HG03432 (cell line): ENCODE measurements at regions not wholly inside any gene's neighbourhood (a gene's known extent, or its start where the extent isn't known, plus 50 kb on each side); places are given as distances from the start of the nearest gene placed in this dataset.
"Not testable (repeated sequence)": the region's sequence is repeated elsewhere in the genome, so short reads cannot be mapped to it uniquely, and the experiment has no call there.

ENCODE experiments used
- ATAC-seq: cut with Tn5 transposase; IDR thresholded peaks from one replicate; pipeline ENCODE4 v1.9.1; 2021; ENCODE audit warnings: mild to moderate bottlenecking, moderate library complexity; ENCODE audit not compliant: unreplicated experiment

- ATAC-seq: no peak
Observed at GRCh38 chr13:71382285-71382684, 484.7 kb downstream of the DACH1 start.

- ATAC-seq: no peak
Observed at GRCh38 chr13:71380191-71380590, 486.8 kb downstream of the DACH1 start.

- no peak for ATAC-seq
Observed at GRCh38 chr13:71378961-71379905, 487.8 kb downstream of the DACH1 start.

- no peak for ATAC-seq
Observed at GRCh38 chr13:71374471-71375049, 492.4 kb downstream of the DACH1 start.

GRCh38 chr13:71368336-71368735, 498.7 kb downstream of the DACH1 start:
- no peak for ATAC-seq

GRCh38 chr13:71360041-71360440, 507.0 kb downstream of the DACH1 start:
- no peak for ATAC-seq

- ATAC-seq: no peak
Observed at GRCh38 chr13:71359641-71360040, 507.4 kb downstream of the DACH1 start.

- no peak for ATAC-seq
Observed at GRCh38 chr13:71358218-71358617, 508.8 kb downstream of the DACH1 start.

GRCh38 chr13:71355010-71355409, 512.0 kb downstream of the DACH1 start:
- no peak for ATAC-seq

- no peak for ATAC-seq
Observed at GRCh38 chr13:71350886-71351285, 516.1 kb downstream of the DACH1 start.

GRCh38 chr13:71345856-71346255, 521.1 kb downstream of the DACH1 start:
- not testable (repeated sequence) for ATAC-seq

- no peak for ATAC-seq
Observed at GRCh38 chr13:71339736-71340135, 527.3 kb downstream of the DACH1 start.

- ATAC-seq: no peak
Observed at GRCh38 chr13:71339005-71339404, 528.0 kb downstream of the DACH1 start.

- no peak for ATAC-seq
Observed at GRCh38 chr13:71338070-71338469, 528.9 kb downstream of the DACH1 start.

GRCh38 chr13:71327266-71327665, 539.7 kb downstream of the DACH1 start:
- no peak for ATAC-seq

GRCh38 chr13:71325556-71325955, 541.4 kb downstream of the DACH1 start:
- no peak for ATAC-seq

GRCh38 chr13:71323266-71323665, 543.7 kb downstream of the DACH1 start:
- ATAC-seq: no peak

- no peak for ATAC-seq
Observed at GRCh38 chr13:71320452-71320851, 546.6 kb downstream of the DACH1 start.

- no peak for ATAC-seq
Observed at GRCh38 chr13:71316792-71317363, 550.1 kb downstream of the DACH1 start.

- no peak for ATAC-seq
Observed at GRCh38 chr13:71312923-71313322, 554.1 kb downstream of the DACH1 start.

- no peak for ATAC-seq
Observed at GRCh38 chr13:71309905-71310304, 557.1 kb downstream of the DACH1 start.

GRCh38 chr13:71306821-71307220, 560.2 kb downstream of the DACH1 start:
- ATAC-seq: no peak
